K562 (cell line): ENCODE measurements at regions not wholly inside any gene's neighbourhood (a gene's known extent, or its start where the extent isn't known, plus 50 kb on each side); places are given as distances from the start of the nearest gene placed in this dataset.

Source experiments
- ATAC-seq: fragments of 200-7000 bp; cut with Tn5 transposase; 3 replicates; pipeline ENCODE4 v1.9.1; 2020; ENCODE audit warnings: moderate library complexity
- BruUV-seq: library from RNA; stranded (reverse); fragments of 400-500 nt; replicated peaks from 2 replicates; lab custom pipeline; 2021; lab: Mats Ljungman, UMichigan
- CTCF ChIA-PET: fragments of 300-600 bp; formaldehyde crosslinking; extraction: SDS; loops from one replicate; lab custom pipeline; 2021; ENCODE audit warnings: low intra/inter-chr PET ratio; lab: Yijun Ruan, JAX
- POLR2A ChIA-PET: fragments of 300-600, 350-650 bp; sonication (Branson Sonifier 250); formaldehyde crosslinking; extraction: SDS; loops from one replicate; lab custom pipeline; 2021; ENCODE audit warnings: antibody characterized with exemption, inconsistent platforms; lab: Yijun Ruan, JAX
- DNase-seq, 4 experiments: peaks; one replicate each; pipeline versions ENCODE4 v3.0.0 to v3.0.0-alpha.2; 2011 to 2018; ENCODE audit warnings: low spot score in 3 of 4, mixed read lengths in 3 of 4; ENCODE audit errors: extremely low read depth in 1 of 4
- FAIRE-seq: peaks from 2 replicates; lab custom pipeline; 2011; peaks lifted over from hg19 to GRCh38; lab: Jason Lieb, UNC
- H2AFZ ChIP-seq: 2 replicates; pipeline ENCODE4 v1.6.0; 2011; ENCODE audit warnings: low read depth, low read length, control low read depth, inconsistent platforms
- H3K27ac ChIP-seq: fragments of 200-600 bp; 3 replicates; pipeline ENCODE4 v1.8.0; 2011; ENCODE audit warnings: low read depth, mild to moderate bottlenecking, control low read depth, inconsistent platforms, low read length, moderate library complexity, mixed read lengths; ENCODE audit errors: extremely low read depth
- H3K27me3 ChIP-seq, 2 experiments: fragments of 300-600 bp in 1 of 2; 2 replicates in 1 of 2; 3 replicates in 1 of 2; pipeline versions ENCODE4 v1.6.0 to v1.8.0; 2011; ENCODE audit warnings: inconsistent platforms in 2 of 2, low read length in 2 of 2, mild to moderate bottlenecking in 1 of 2, mixed read lengths in 1 of 2, moderate library complexity in 1 of 2; ENCODE audit not compliant: control insufficient read depth in 2 of 2, insufficient read depth in 2 of 2
- H3K36me3 ChIP-seq: fragments of 300-600 bp; 3 replicates; pipeline ENCODE4 v1.8.0; 2011; ENCODE audit warnings: mild to moderate bottlenecking, low read length, inconsistent platforms; ENCODE audit not compliant: control insufficient read depth, insufficient read depth
- H3K4me1 ChIP-seq, 2 experiments: fragments of 200-600 bp in 1 of 2; replicated peaks in 1 of 2; 2 replicates in 1 of 2; 3 replicates in 1 of 2; pipeline versions ENCODE4 v1.5.1 to v1.8.0; 2011; ENCODE audit warnings: inconsistent platforms in 2 of 2, low read length in 2 of 2, mild to moderate bottlenecking in 1 of 2, mixed read lengths in 1 of 2, moderate library complexity in 1 of 2; ENCODE audit not compliant: control insufficient read depth in 2 of 2, insufficient read depth in 2 of 2
- H3K4me2 ChIP-seq: 2 replicates; pipeline ENCODE4 v1.6.1; 2011; ENCODE audit warnings: low read length, control low read depth, inconsistent platforms, mixed read lengths; ENCODE audit not compliant: insufficient read depth
- H3K4me3 ChIP-seq: fragments of 200-600 bp; sonication (generic), shearing (Covaris generic); 2 replicates; pipeline ENCODE4 v1.5.1; 2016; ENCODE audit warnings: control low read depth, inconsistent platforms
- H3K79me2 ChIP-seq: fragments of 200-600 bp; 3 replicates; pipeline ENCODE4 v1.8.0; 2011; ENCODE audit warnings: low read length, inconsistent platforms; ENCODE audit not compliant: control insufficient read depth, insufficient read depth
- H3K9ac ChIP-seq, 2 experiments: 2 replicates each; pipeline versions ENCODE4 v1.6.0 to v1.6.1; 2011; ENCODE audit warnings: low read depth in 2 of 2, low read length in 2 of 2, control low read depth in 1 of 2, inconsistent platforms in 1 of 2, mild to moderate bottlenecking in 1 of 2, mixed read lengths in 1 of 2; ENCODE audit not compliant: insufficient read depth in 1 of 2
- H3K9me1 ChIP-seq: one replicate; pipeline ENCODE4 v1.6.0; 2011; ENCODE audit warnings: inconsistent platforms, mild to moderate bottlenecking, low read length, moderate library complexity; ENCODE audit not compliant: control insufficient read depth, insufficient read depth
- H3K9me3 ChIP-seq: replicated peaks from 2 replicates; pipeline ENCODE4 v1.5.1; 2011; ENCODE audit warnings: low read depth, low read length, inconsistent platforms; ENCODE audit not compliant: control insufficient read depth, insufficient read depth
- H4K20me1 ChIP-seq: replicated peaks from 2 replicates; pipeline ENCODE4 v1.6.1; 2011; ENCODE audit warnings: low read length, inconsistent platforms, mixed read lengths; ENCODE audit not compliant: control insufficient read depth, insufficient read depth
- FOS ChIP-seq: IDR thresholded peaks from 3 replicates; pipeline ENCODE4 v1.6.1; 2011; ENCODE audit not compliant: insufficient read length; ENCODE audit errors: extremely low read depth
- GATA2 ChIP-seq: sonication (generic); formaldehyde crosslinking; IDR thresholded peaks from 2 replicates; pipeline ENCODE4 v1.4.0; 2020; ENCODE audit warnings: mild to moderate bottlenecking, missing genetic modification reagents
- HOXB6 ChIP-seq: fragments of 250-450 bp; sonication (Bioruptor Pico); IDR thresholded peaks from 2 replicates; pipeline ENCODE4 v1.5.1; 2022; ENCODE audit warnings: mild to moderate bottlenecking, borderline replicate concordance
- KDM4B ChIP-seq, 2 experiments: fragments of 450-650 bp in 1 of 2; sonication (generic) in 1 of 2; IDR thresholded peaks; 2 replicates each; pipeline ENCODE4 v1.6.1; 2016 to 2017; ENCODE audit warnings: borderline replicate concordance in 2 of 2, antibody characterized with exemption in 1 of 2, low read depth in 1 of 2, mild to moderate bottlenecking in 1 of 2
- NR0B1 ChIP-seq: fragments of 450-650 bp; IDR thresholded peaks from one replicate; pipeline ENCODE4 v1.6.1; 2018; ENCODE audit warnings: mild to moderate bottlenecking, moderate library complexity; ENCODE audit not compliant: partially characterized antibody
- RBM25 ChIP-seq: fragments of 200-400 bp; formaldehyde crosslinking; IDR thresholded peaks from 2 replicates; pipeline ENCODE4 v1.6.1; 2018; ENCODE audit warnings: low read length, low read depth, moderate library complexity; ENCODE audit not compliant: severe bottlenecking
- TRIM28 ChIP-seq: fragments of 450-650 bp; IDR thresholded peaks from 2 replicates; pipeline ENCODE4 v1.6.1; 2017
- ZC3H11A ChIP-seq: IDR thresholded peaks from 2 replicates; pipeline ENCODE4 v1.6.1; 2012; ENCODE audit warnings: low read depth, low read length, improper control_type of control experiment
- ZNF41 ChIP-seq: fragments of 250-450 bp; sonication (Bioruptor Pico); conservative IDR thresholded peaks from 2 replicates; pipeline ENCODE4 v1.4.0; 2020; ENCODE audit warnings: mild to moderate bottlenecking
- in situ Hi-C: fragments of 300-500 bp; cut with MboI; formaldehyde crosslinking; loops from 4 replicates; pipeline ENCODE4 v1.15.0; 2018; ENCODE audit warnings: inconsistent platforms, mixed read lengths
- intact Hi-C: fragments of 100-400 bp; cut with micrococcal nuclease; formaldehyde crosslinking; loops from 2 replicates; pipeline ENCODE4 v1.14.2; 2022
- TF ChIP-seq, protein P1 (sequence below): fragments of 250-450 bp; sonication (Bioruptor Pico); IDR thresholded peaks from 2 replicates; pipeline ENCODE4 v1.8.0; 2022; ENCODE audit warnings: moderate library complexity, mild to moderate bottlenecking, inconsistent platforms
- TF ChIP-seq, protein P2 (sequence below): fragments of 200-600 bp; sonication (generic); IDR thresholded peaks from one replicate; pipeline ENCODE4 v1.6.1; 2012; ENCODE audit warnings: mild to moderate bottlenecking, low read depth, low read length, inconsistent platforms

GRCh38 chr17:5758651-5759050 lies 174.3 kb upstream of the NLRP1 start:
- FAIRE-seq (peak; percentile 32), DNase-seq (peak; percentile 4 to 24 (median 12)), ATAC-seq (peak; percentile 65)
- H3K27me3 ChIP-seq = peaks cover 0 to 7% of the 10 kb centered on the region in 2 experiments; a peak in 1 of 5 replicates
- no peak overlapping the region for H3K9ac ChIP-seq
- no peaks in the 10 kb centered on the region for H3K9me3 ChIP-seq
- no TSS peak for BruUV-seq
- H3K27ac ChIP-seq = no peak overlapping the region
- intact Hi-C loops = no loop called here
- no peaks in the 10 kb centered on the region for H3K79me2 ChIP-seq
- no peak overlapping the region for H2AFZ ChIP-seq
- H4K20me1 ChIP-seq = no peaks in the 10 kb centered on the region
- H3K36me3 ChIP-seq = no peaks in the 10 kb centered on the region
- no peaks in the 10 kb centered on the region for H3K4me1 ChIP-seq
- H3K9me1 ChIP-seq = no peaks in the 10 kb centered on the region
- CTCF ChIA-PET = interaction anchor here (0.6 kb wide), 1 partner anchor 21 kb away, joined by 3 read pairs; no protein-coding TSS in a partner anchor
- no peak overlapping the region for H3K4me3 ChIP-seq
- in situ Hi-C loops = no loop called here
- POLR2A ChIA-PET = no interaction called here
- no peak overlapping the region for H3K4me2 ChIP-seq
- TF ChIP-seq ZC3H11A (no peak), GATA2 (CRISPR knock-in tag) (no peak), TRIM28 (no peak), ZNF41 (CRISPR knock-in tag) (no peak), FOS (peak; percentile 53), NR0B1 (no peak), HOXB6 (no peak), KDM4B (IDR thresholded peaks at IDR 0.05; ENCODE audit: borderline replicate concordance in 2 of 2, low read depth in 1 of 2) (no peak), RBM25 (peak; percentile 17)
- TF ChIP-seq, protein P1, sequence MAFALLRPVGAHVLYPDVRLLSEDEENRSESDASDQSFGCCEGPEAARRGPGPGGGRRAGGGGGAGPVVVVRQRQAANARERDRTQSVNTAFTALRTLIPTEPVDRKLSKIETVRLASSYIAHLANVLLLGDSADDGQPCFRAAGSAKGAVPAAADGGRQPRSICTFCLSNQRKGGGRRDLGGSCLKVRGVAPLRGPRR (CRISPR knock-in tag) = no peak
- TF ChIP-seq, protein P2, sequence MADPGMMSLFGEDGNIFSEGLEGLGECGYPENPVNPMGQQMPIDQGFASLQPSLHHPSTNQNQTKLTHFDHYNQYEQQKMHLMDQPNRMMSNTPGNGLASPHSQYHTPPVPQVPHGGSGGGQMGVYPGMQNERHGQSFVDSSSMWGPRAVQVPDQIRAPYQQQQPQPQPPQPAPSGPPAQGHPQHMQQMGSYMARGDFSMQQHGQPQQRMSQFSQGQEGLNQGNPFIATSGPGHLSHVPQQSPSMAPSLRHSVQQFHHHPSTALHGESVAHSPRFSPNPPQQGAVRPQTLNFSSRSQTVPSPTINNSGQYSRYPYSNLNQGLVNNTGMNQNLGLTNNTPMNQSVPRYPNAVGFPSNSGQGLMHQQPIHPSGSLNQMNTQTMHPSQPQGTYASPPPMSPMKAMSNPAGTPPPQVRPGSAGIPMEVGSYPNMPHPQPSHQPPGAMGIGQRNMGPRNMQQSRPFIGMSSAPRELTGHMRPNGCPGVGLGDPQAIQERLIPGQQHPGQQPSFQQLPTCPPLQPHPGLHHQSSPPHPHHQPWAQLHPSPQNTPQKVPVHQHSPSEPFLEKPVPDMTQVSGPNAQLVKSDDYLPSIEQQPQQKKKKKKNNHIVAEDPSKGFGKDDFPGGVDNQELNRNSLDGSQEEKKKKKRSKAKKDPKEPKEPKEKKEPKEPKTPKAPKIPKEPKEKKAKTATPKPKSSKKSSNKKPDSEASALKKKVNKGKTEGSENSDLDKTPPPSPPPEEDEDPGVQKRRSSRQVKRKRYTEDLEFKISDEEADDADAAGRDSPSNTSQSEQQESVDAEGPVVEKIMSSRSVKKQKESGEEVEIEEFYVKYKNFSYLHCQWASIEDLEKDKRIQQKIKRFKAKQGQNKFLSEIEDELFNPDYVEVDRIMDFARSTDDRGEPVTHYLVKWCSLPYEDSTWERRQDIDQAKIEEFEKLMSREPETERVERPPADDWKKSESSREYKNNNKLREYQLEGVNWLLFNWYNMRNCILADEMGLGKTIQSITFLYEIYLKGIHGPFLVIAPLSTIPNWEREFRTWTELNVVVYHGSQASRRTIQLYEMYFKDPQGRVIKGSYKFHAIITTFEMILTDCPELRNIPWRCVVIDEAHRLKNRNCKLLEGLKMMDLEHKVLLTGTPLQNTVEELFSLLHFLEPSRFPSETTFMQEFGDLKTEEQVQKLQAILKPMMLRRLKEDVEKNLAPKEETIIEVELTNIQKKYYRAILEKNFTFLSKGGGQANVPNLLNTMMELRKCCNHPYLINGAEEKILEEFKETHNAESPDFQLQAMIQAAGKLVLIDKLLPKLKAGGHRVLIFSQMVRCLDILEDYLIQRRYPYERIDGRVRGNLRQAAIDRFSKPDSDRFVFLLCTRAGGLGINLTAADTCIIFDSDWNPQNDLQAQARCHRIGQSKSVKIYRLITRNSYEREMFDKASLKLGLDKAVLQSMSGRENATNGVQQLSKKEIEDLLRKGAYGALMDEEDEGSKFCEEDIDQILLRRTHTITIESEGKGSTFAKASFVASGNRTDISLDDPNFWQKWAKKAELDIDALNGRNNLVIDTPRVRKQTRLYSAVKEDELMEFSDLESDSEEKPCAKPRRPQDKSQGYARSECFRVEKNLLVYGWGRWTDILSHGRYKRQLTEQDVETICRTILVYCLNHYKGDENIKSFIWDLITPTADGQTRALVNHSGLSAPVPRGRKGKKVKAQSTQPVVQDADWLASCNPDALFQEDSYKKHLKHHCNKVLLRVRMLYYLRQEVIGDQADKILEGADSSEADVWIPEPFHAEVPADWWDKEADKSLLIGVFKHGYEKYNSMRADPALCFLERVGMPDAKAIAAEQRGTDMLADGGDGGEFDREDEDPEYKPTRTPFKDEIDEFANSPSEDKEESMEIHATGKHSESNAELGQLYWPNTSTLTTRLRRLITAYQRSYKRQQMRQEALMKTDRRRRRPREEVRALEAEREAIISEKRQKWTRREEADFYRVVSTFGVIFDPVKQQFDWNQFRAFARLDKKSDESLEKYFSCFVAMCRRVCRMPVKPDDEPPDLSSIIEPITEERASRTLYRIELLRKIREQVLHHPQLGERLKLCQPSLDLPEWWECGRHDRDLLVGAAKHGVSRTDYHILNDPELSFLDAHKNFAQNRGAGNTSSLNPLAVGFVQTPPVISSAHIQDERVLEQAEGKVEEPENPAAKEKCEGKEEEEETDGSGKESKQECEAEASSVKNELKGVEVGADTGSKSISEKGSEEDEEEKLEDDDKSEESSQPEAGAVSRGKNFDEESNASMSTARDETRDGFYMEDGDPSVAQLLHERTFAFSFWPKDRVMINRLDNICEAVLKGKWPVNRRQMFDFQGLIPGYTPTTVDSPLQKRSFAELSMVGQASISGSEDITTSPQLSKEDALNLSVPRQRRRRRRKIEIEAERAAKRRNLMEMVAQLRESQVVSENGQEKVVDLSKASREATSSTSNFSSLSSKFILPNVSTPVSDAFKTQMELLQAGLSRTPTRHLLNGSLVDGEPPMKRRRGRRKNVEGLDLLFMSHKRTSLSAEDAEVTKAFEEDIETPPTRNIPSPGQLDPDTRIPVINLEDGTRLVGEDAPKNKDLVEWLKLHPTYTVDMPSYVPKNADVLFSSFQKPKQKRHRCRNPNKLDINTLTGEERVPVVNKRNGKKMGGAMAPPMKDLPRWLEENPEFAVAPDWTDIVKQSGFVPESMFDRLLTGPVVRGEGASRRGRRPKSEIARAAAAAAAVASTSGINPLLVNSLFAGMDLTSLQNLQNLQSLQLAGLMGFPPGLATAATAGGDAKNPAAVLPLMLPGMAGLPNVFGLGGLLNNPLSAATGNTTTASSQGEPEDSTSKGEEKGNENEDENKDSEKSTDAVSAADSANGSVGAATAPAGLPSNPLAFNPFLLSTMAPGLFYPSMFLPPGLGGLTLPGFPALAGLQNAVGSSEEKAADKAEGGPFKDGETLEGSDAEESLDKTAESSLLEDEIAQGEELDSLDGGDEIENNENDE = no peak
